ENCODE measurements at regions not wholly inside any gene's neighbourhood (a gene's known extent, or its start where the extent isn't known, plus 50 kb on each side); places are given as distances from the start of the nearest gene placed in this dataset.

- TF ChIP-seq NRF1 (conservative IDR thresholded peaks at IDR 0.05; ENCODE audit: low read depth, low read length), result no peak
- no peak for TF ChIP-seq CTCF (IDR thresholded peaks at IDR 0.05 in 2 of 3, conservative IDR thresholded peaks at IDR 0.05 in 1 of 3; ENCODE audit: control insufficient read depth in 2 of 3, extremely low read depth in 1 of 3, insufficient read depth in 1 of 3, low read depth in 3 of 3, low read length in 3 of 3)
- no peak for TF ChIP-seq EZH2 (IDR thresholded peaks at IDR 0.05; ENCODE audit: borderline replicate concordance, control insufficient read depth, low read depth, low read length)
- TF ChIP-seq YY1 (IDR thresholded peaks at IDR 0.05; ENCODE audit: low read depth, low read length), result no peak
- no peak for TF ChIP-seq ZBTB33 (IDR thresholded peaks at IDR 0.05)
- TF ChIP-seq NR2C2 (IDR thresholded peaks at IDR 0.05; ENCODE audit: borderline replicate concordance, control insufficient read depth, insufficient read length, low read depth), result no peak
- no peak for TF ChIP-seq SREBF2 (IDR thresholded peaks at IDR 0.05; ENCODE audit: low read length)
- TF ChIP-seq TBL1XR1 (IDR thresholded peaks at IDR 0.05; ENCODE audit: low read depth, low read length), result no peak
- TF ChIP-seq POLR2A (IDR thresholded peaks at IDR 0.05; ENCODE audit: low read depth, low read length), result no peak
- no peak for TF ChIP-seq SIN3A (IDR thresholded peaks at IDR 0.05; ENCODE audit: low read depth, low read length)
- no peak for TF ChIP-seq RAD21 (IDR thresholded peaks at IDR 0.05; ENCODE audit: insufficient read depth, low read depth, low read length)
- TF ChIP-seq E4F1 (IDR thresholded peaks at IDR 0.05; ENCODE audit: borderline replicate concordance, partially characterized antibody), result no peak
Observed at GRCh38 chr5:172503925-172504700, 49.8 kb upstream of the SH3PXD2B start.

Data from GM12878 (cell line).